IMR-90 (cell line): ENCODE measurements at regions not wholly inside any gene's neighbourhood (a gene's known extent, or its start where the extent isn't known, plus 50 kb on each side); places are given as distances from the start of the nearest gene placed in this dataset.

Experiments
- ATAC-seq: fragments of 200-7000 bp; cut with Tn5 transposase; 2 replicates; pipeline ENCODE4 v1.9.1; 2020; ENCODE audit warnings: low read depth, mild to moderate bottlenecking, moderate library complexity
- BruUV-seq: library from RNA; stranded (reverse); fragments of 400-500 nt; replicated peaks from 2 replicates; lab custom pipeline; 2021; lab: Mats Ljungman, UMichigan
- CTCF ChIA-PET: fragments of 300-600 bp; formaldehyde crosslinking; extraction: SDS; loops from one replicate; lab custom pipeline; 2021; ENCODE audit warnings: antibody characterized with exemption; lab: Yijun Ruan, JAX
- POLR2A ChIA-PET: fragments of 300-600 bp; sonication (Branson Sonifier 250); formaldehyde crosslinking; loops from one replicate; lab custom pipeline; 2022; ENCODE audit warnings: antibody characterized with exemption; ENCODE audit not compliant: unreplicated experiment; lab: Charles Lee
- DNase-seq: peaks from one replicate; pipeline ENCODE4 v3.0.0; 2013
- H2AFZ ChIP-seq: replicated peaks from 2 replicates; pipeline ENCODE3; 2013; ENCODE audit warnings: low read length, mild to moderate bottlenecking; ENCODE audit not compliant: poor library complexity
- H2AK5ac ChIP-seq: 2 replicates; pipeline ENCODE4 v1.6.1; 2013; ENCODE audit warnings: low read depth, low read length, inconsistent platforms
- H2AK9ac ChIP-seq: replicated peaks from 2 replicates; pipeline ENCODE3; 2013; ENCODE audit warnings: mild to moderate bottlenecking, low read depth, low read length, moderate library complexity; ENCODE audit not compliant: poor library complexity
- H2BK120ac ChIP-seq: 2 replicates; pipeline ENCODE4 v1.6.1; 2013; ENCODE audit warnings: low read depth, low read length, inconsistent platforms
- H2BK15ac ChIP-seq: 3 replicates; pipeline ENCODE4 v1.6.1; 2013; ENCODE audit warnings: low read depth, low read length, inconsistent platforms
- H2BK20ac ChIP-seq: 2 replicates; pipeline ENCODE4 v1.6.1; 2013; ENCODE audit warnings: low read depth, mild to moderate bottlenecking, inconsistent platforms, low read length, moderate library complexity
- H2BK5ac ChIP-seq: 2 replicates; pipeline ENCODE4 v1.6.1; 2013; ENCODE audit warnings: mild to moderate bottlenecking, low read depth, low read length, inconsistent platforms; ENCODE audit not compliant: poor library complexity, severe bottlenecking
- H3K14ac ChIP-seq: replicated peaks from 2 replicates; pipeline ENCODE4 v1.6.1; 2013; ENCODE audit warnings: low read depth, low read length, inconsistent platforms
- H3K18ac ChIP-seq: 2 replicates; pipeline ENCODE4 v1.6.1; 2013; ENCODE audit warnings: low read depth, low read length, control low read depth
- H3K23ac ChIP-seq: 2 replicates; pipeline ENCODE4 v1.6.1; 2013; ENCODE audit warnings: low read depth, low read length, inconsistent platforms
- H3K27ac ChIP-seq: 2 replicates; pipeline ENCODE4 v1.5.1; 2013; ENCODE audit warnings: mild to moderate bottlenecking, control low read depth, low read length; ENCODE audit not compliant: insufficient read depth
- H3K27me3 ChIP-seq: 2 replicates; pipeline ENCODE4 v1.6.1; 2013; ENCODE audit warnings: low read length; ENCODE audit not compliant: control insufficient read depth, insufficient read depth
- H3K36me3 ChIP-seq: 2 replicates; pipeline ENCODE4 v1.6.1; 2013; ENCODE audit warnings: low read length, mixed read lengths; ENCODE audit not compliant: control insufficient read depth, insufficient read depth
- H3K4ac ChIP-seq: 2 replicates; pipeline ENCODE4 v1.6.1; 2013; ENCODE audit warnings: low read depth, low read length, inconsistent platforms
- H3K4me1 ChIP-seq: 2 replicates; pipeline ENCODE4 v1.6.1; 2013; ENCODE audit warnings: low read length, mixed read lengths; ENCODE audit not compliant: control insufficient read depth, insufficient read depth
- H3K4me2 ChIP-seq: 2 replicates; pipeline ENCODE4 v1.6.1; 2013; ENCODE audit warnings: low read depth, mild to moderate bottlenecking, control low read depth, low read length, moderate library complexity
- H3K4me3 ChIP-seq: 2 replicates; pipeline ENCODE4 v1.5.1; 2013; ENCODE audit warnings: low read depth, mild to moderate bottlenecking, control low read depth, low read length, moderate library complexity; ENCODE audit not compliant: insufficient read depth
- H3K56ac ChIP-seq: 2 replicates; pipeline ENCODE4 v1.6.1; 2013; ENCODE audit warnings: low read length, inconsistent platforms; ENCODE audit not compliant: insufficient read depth; ENCODE audit errors: extremely low read depth
- H3K79me1 ChIP-seq, 2 experiments: 2 replicates each; pipeline ENCODE4 v1.6.1; 2013; ENCODE audit warnings: low read length in 2 of 2, inconsistent platforms in 1 of 2, low read depth in 1 of 2
- H3K9ac ChIP-seq: 2 replicates; pipeline ENCODE4 v1.6.1; 2013; ENCODE audit warnings: low read depth, low read length, control low read depth
- H3K9me1 ChIP-seq: 2 replicates; pipeline ENCODE4 v1.6.1; 2013; ENCODE audit warnings: low read length, inconsistent platforms; ENCODE audit not compliant: insufficient read depth
- H3K9me3 ChIP-seq: 2 replicates; pipeline ENCODE4 v1.6.1; 2013; ENCODE audit warnings: low read length; ENCODE audit not compliant: control insufficient read depth, insufficient read depth
- H4K20me1 ChIP-seq: 2 replicates; pipeline ENCODE4 v1.6.1; 2013; ENCODE audit warnings: low read length, inconsistent platforms; ENCODE audit not compliant: insufficient read depth
- H4K5ac ChIP-seq: 2 replicates; pipeline ENCODE4 v1.6.1; 2013; ENCODE audit warnings: mild to moderate bottlenecking, low read depth, low read length, control low read depth
- H4K8ac ChIP-seq, 2 experiments: 2 replicates each; pipeline ENCODE4 v1.6.1; 2013; ENCODE audit warnings: low read depth in 2 of 2, low read length in 2 of 2, control low read depth in 1 of 2, inconsistent platforms in 1 of 2
- H4K91ac ChIP-seq: 2 replicates; pipeline ENCODE4 v1.6.1; 2013; ENCODE audit warnings: low read depth, low read length, inconsistent platforms; ENCODE audit not compliant: insufficient read depth
- CHD1 ChIP-seq: IDR thresholded peaks from 2 replicates; pipeline ENCODE4 v1.6.1; 2012; ENCODE audit warnings: low read depth, low read length, improper control_type of control experiment
- MAFK ChIP-seq: IDR thresholded peaks from 2 replicates; pipeline ENCODE4 v1.6.1; 2012; ENCODE audit warnings: low read depth, low read length, improper control_type of control experiment
- MAZ ChIP-seq: IDR thresholded peaks from 2 replicates; pipeline ENCODE4 v1.6.1; 2012; ENCODE audit warnings: low read depth, mild to moderate bottlenecking, low read length, improper control_type of control experiment, moderate library complexity, borderline replicate concordance
- MXI1 ChIP-seq: IDR thresholded peaks from 2 replicates; pipeline ENCODE4 v1.6.1; 2012; ENCODE audit warnings: low read depth, mild to moderate bottlenecking, low read length, moderate library complexity, borderline replicate concordance
- NFE2L2 ChIP-seq: fragments of 150-350 bp; IDR thresholded peaks from 2 replicates; pipeline ENCODE4 v1.6.1; 2016; ENCODE audit warnings: low read depth, mild to moderate bottlenecking, low read length
- POLR2A ChIP-seq: IDR thresholded peaks from 2 replicates; pipeline ENCODE4 v1.6.1; 2012; ENCODE audit warnings: mild to moderate bottlenecking, low read depth, low read length
- RCOR1 ChIP-seq: IDR thresholded peaks from 2 replicates; pipeline ENCODE4 v1.6.1; 2012; ENCODE audit warnings: mild to moderate bottlenecking, low read length, improper control_type of control experiment; ENCODE audit not compliant: insufficient replicate concordance
- RFX5 ChIP-seq: IDR thresholded peaks from 2 replicates; pipeline ENCODE4 v1.8.0; 2012; ENCODE audit warnings: low read depth, mild to moderate bottlenecking, low read length, moderate library complexity
- SMC3 ChIP-seq: fragments of 150-350 bp; IDR thresholded peaks from 2 replicates; pipeline ENCODE4 v1.6.1; 2016; ENCODE audit warnings: low read depth, mild to moderate bottlenecking, antibody characterized with exemption, low read length, moderate library complexity
- WGBS, 2 experiments: methylation state at CpG; one replicate each; pipeline versions ENCODE4 v1.1.5 to v1.1.7; 2013; ENCODE audit warnings: missing lambda C conversion rate in 2 of 2; ENCODE audit not compliant: insufficient read length in 1 of 2; ENCODE audit errors: extremely low coverage in 2 of 2; 5-methylcytosine and 5-hydroxymethylcytosine counted together
- dilution Hi-C: fragments of 300-500 bp; cut with HindIII; formaldehyde crosslinking; loops from one replicate; pipeline ENCODE4 v1.14.3; 2018; ENCODE audit warnings: low sequenced_read_pairs; ENCODE audit not compliant: unreplicated experiment
- in situ Hi-C: fragments of 300-500 bp; cut with MboI; formaldehyde crosslinking; loops from 3 replicates; pipeline ENCODE4 v1.14.3; 2019; ENCODE audit warnings: low sequenced_read_pairs, inconsistent platforms, mixed read lengths
- intact Hi-C: fragments of 100-400 bp; cut with micrococcal nuclease; formaldehyde crosslinking; loops from 2 replicates; pipeline ENCODE4 v1.10.0; 2022
- TF ChIP-seq, protein P1 (sequence below): fragments of 150-350 bp; IDR thresholded peaks from 2 replicates; pipeline ENCODE4 v1.6.1; 2016; ENCODE audit warnings: low read depth, mild to moderate bottlenecking, low read length, moderate library complexity, borderline replicate concordance

DNA sequence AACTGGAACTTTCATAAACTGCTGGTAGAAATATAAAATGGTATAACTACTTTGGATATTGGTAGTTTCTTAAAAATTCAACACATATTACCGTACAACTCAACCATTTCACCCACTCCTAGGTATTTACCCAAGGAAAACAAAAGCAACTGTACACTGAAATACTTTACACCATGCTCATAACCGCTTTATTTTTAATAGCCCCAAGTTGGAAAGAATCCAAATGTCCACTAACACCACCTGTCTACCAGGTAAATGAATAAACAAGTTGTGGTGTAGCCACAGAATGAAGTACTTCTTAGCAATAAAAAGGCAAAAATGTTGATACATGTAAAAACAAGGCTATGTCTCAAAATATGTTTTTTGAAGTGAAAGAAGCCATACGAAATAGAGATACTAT is 215.9 kb upstream of the PEX5L start:
- Histone ChIP-seq H3K4me2 (no peak overlapping the region), H2AFZ (no peak overlapping the region), H2AK9ac (no peak overlapping the region), H2AK5ac (no peak overlapping the region), H3K79me1 (no peaks in the 10 kb centered on the region), H2BK120ac (no peak overlapping the region), H3K27ac (no peak overlapping the region), H3K4me3 (no peak overlapping the region), H3K56ac (no peak overlapping the region), H3K4ac (no peak overlapping the region), H3K9me1 (no peaks in the 10 kb centered on the region), H2BK20ac (no peak overlapping the region), H3K27me3 (no peaks in the 10 kb centered on the region), H4K5ac (no peak overlapping the region), H3K9ac (no peak overlapping the region), H3K36me3 (no peaks in the 10 kb centered on the region), H3K23ac (no peak overlapping the region), H4K91ac (no peak overlapping the region), H3K14ac (no peak overlapping the region), H2BK5ac (no peak overlapping the region), H4K8ac (no peak overlapping the region), H3K9me3 (peaks cover 4% of the 10 kb centered on the region), H3K18ac (no peak overlapping the region), H4K20me1 (no peaks in the 10 kb centered on the region), H2BK15ac (no peak overlapping the region), H3K4me1 (no peaks in the 10 kb centered on the region)
- ATAC-seq = no peak
- no peak for DNase-seq
- in situ Hi-C loops = no loop called here
- ChIA-PET CTCF (no interaction called here), POLR2A (no interaction called here)
- WGBS, 2 experiments = no CpG with 5 or more reads among the region's 3 CpGs
- dilution Hi-C loops = no loop called here
- no TSS peak for BruUV-seq
- no peak for TF ChIP-seq NFE2L2
- no peak for TF ChIP-seq CHD1
- TF ChIP-seq MXI1 = no peak
- no peak for TF ChIP-seq MAZ
- no peak for TF ChIP-seq POLR2A
- TF ChIP-seq, protein P1, sequence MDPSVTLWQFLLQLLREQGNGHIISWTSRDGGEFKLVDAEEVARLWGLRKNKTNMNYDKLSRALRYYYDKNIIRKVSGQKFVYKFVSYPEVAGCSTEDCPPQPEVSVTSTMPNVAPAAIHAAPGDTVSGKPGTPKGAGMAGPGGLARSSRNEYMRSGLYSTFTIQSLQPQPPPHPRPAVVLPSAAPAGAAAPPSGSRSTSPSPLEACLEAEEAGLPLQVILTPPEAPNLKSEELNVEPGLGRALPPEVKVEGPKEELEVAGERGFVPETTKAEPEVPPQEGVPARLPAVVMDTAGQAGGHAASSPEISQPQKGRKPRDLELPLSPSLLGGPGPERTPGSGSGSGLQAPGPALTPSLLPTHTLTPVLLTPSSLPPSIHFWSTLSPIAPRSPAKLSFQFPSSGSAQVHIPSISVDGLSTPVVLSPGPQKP = no peak
- no peak for TF ChIP-seq SMC3
- TF ChIP-seq RCOR1 = no peak
- no peak for TF ChIP-seq MAFK
- TF ChIP-seq RFX5 = no peak
- intact Hi-C loops = no loop called here
